Pulmonary artery endothelial cell (primary cell): ENCODE measurements at regions not wholly inside any gene's neighbourhood (a gene's known extent, or its start where the extent isn't known, plus 50 kb on each side); places are given as distances from the start of the nearest gene placed in this dataset.
"Not testable (repeated sequence)": the region's sequence is repeated elsewhere in the genome, so short reads cannot be mapped to it uniquely, and the experiment has no call there.

Experiments
- DNase-seq: peaks from one replicate; pipeline ENCODE4 v3.0.0-alpha.2; 2011; ENCODE audit warnings: low read depth, low spot score

DNA sequence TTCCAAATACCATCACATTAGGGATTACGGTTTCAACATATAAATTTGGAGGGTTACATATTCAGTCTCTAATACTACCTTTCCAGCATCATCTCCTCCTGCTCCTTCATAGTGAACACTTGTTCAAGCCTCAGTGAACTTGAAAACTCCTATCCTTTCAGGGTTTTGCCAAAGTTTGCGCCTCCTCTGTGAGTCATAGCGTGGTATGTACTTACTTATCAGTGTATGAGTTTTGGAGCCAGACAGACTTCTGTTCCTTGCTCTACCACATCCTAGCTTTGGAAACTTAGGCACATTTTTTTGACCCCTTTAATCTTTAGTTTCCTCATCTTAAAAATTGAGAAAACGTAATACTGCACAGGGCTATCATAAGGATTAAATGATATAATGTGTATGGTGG is 160.1 kb upstream of the ZC3H12C start:
- no peak for DNase-seq

- DNase-seq, result no peak
Observed at GRCh38 chr11:109934151-109934550, 159.0 kb upstream of the ZC3H12C start.

DNA sequence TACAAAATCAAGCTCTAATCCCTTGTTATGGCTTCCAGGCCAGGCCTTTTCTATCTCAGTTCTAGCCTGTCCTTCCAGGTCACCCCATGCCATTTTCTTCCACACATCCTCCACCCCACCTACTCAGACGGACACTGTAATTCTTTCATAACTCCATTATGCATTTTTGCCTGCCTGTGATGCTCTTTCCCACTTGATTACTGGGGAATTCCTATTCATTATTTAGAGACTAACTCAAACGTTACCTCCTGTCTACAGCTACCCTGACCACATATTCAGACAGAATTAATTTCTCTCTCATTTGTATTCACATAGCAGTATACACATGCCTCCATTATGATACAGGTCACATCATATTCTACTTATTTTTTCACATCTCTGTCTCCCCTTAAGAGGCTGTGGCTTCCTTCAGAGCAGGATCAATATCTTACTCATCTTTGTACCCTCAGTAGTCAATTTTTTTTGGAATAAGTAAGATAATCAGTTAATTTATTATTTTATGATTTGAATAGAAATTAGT is 156.5 kb upstream of the ZC3H12C start:
- DNase-seq, result no peak

- DNase-seq, result no peak
Observed at GRCh38 chr11:109937968-109938367, 155.2 kb upstream of the ZC3H12C start.

DNA sequence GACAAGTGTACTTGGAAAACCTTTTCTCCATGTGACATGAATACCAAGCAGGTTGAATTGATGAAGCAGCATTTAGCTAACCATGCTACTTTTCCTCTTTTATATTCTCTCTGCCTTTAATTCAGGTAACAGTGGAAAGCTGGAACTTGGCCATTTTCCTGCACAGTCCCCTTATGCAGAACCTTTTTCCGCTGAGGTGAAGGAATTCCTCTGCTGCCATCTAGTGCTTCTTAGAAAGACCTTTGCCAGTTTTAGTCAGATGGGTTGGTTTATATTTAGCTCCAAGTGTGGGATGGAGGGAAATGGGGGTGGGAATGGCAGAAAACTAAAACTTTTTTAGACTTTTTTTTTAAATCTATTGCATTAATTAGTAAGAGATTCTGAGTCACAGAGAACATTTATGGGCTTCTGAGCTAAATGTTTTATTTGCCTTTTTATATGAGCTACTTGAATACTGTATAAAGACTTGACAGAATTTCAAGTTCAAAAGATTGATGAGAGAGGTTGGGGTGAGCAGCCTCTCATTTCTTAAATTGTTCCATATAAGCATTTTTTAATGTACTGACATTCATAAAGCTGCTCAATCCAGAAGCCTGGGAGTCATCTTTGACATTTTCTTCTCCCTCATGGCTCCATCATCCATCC is 153.9 kb upstream of the ZC3H12C start:
- DNase-seq, result peak; percentile 56

GRCh38 chr11:109940816-109941215 is 152.4 kb upstream of the ZC3H12C start:
- DNase-seq, result no peak

- no peak for DNase-seq
Observed at GRCh38 chr11:109945626-109946321, 147.4 kb upstream of the ZC3H12C start.

GRCh38 chr11:109946322-109946846 is 146.8 kb upstream of the ZC3H12C start:
- DNase-seq, result peak; percentile 93

GRCh38 chr11:109954534-109954933 is 138.7 kb upstream of the ZC3H12C start:
- DNase-seq, result no peak

DNA sequence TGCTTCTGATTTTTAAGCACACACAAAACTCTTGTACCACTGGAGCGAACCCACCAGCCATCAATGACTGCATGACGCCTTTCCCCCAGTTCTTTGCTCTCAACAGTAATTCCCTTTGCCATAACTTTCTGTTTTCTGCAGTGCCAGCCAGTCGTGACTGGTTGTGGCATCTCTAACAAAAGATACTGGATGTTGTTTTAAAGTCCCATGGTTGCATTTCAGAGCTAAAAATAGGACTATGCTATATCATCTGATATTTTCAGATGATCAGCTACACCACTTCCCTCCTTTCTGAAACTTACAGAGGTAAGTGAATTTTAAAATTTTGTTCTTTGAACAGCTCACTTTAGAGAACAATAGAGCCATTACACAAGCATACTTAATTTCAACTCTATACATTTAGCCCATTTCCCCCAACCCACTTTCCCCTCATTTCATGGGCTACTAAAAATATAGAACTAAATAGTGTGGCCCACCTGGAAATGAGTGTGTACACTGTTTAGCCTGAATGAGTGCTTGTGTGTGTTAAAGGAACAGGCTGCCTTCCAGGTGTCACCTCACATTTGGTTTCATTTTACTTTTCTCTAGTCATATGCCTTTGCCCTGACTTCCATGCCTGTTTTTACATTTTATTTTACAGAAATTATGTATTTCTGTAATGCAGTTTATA is 136.9 kb upstream of the ZC3H12C start:
- no peak for DNase-seq

- DNase-seq, result no peak
Observed at GRCh38 chr11:109957000-109957399, 136.2 kb upstream of the ZC3H12C start.

DNA sequence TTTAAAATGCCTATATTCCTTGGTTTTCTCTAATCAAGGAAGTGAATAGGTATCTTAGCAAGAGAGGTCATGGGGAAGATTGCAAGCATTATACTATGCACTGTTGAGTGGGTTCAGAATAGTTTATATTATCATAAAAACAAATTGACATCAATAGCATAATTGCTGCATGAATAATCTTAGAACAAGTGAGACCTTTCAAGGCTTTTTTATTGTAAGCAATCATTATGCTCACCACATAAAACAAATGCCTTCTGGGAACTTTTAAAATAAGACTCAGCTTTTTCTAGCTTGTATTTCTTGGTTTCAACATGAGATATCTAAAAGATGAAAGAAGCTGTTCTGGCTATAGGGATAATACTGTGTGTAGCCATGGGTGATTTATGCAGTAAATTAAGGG is 135.6 kb upstream of the ZC3H12C start:
- DNase-seq, result no peak

DNA sequence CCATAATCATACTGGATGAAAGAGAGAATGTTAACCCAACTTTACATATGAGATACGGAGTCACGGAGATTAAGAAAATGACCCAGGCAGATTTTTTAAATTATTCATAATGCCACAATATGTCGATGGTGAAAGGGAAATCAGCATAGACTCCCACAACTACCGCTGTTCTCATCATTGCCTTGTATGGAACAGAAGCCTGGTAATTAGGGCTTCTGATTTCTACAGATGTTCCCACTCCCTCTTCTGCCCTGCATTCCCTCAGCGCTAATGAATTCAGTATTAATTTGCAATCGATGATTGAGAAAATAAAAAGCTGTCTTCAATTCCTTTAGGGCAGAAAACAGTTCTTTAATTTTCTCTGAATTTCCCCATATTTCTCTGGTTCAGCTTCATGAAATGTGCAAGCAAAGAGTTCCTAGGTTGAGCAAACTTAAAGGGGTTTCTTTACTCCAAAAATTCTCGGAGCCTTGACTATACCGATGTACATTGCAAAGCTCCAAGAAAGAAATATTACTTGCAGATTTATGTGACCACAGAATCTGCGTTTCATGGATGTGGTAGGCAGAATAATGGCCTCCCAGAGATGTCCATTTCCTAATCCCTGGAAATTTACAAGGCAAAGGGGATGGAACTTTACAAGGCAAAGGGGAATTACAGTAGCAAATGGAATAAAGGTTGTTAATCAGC is 134.9 kb upstream of the ZC3H12C start:
- DNase-seq, result no peak

GRCh38 chr11:109958821-109959166 is 134.4 kb upstream of the ZC3H12C start:
- DNase-seq, result no peak

- DNase-seq, result no peak
Observed at GRCh38 chr11:109960831-109961230, 132.4 kb upstream of the ZC3H12C start.

DNA sequence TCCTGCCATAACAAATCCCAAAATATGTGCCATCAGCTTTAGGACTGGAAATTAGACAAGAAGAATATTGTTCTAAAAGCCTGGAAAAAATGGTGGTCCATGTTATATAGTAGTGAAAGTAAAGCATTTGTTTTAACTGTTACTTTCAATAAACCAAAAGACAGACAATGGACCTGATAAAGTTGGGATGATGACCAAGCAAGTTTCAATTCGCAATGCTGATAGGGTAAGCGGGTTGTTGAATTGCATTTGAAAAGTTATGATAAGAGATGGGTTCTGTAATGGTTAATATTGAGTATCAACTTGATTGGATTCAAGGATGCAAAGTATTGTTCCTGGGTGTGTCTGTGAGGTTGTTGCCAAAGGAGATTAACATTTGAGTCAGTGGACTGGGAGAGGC is 131.9 kb upstream of the ZC3H12C start:
- DNase-seq, result no peak

DNA sequence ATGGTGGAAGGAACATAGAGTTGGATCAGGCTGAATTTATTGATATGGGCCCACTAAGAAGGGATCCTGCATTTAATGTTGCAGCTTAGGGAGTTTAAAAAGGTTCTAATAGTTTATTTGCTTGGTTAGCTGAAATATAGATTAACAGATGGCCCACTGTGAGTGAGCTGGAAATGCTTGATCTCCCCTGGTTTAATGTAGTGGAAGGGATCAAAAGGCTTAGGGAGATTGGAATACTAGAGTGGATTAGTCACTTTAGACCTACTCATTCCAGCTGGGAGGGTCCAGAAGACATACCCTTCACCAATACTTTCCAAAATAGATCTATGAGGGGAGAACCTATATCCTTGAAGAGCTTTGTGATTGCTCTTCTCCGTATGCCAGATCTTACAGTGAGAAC is 130.1 kb upstream of the ZC3H12C start:
- DNase-seq, result no peak

DNA sequence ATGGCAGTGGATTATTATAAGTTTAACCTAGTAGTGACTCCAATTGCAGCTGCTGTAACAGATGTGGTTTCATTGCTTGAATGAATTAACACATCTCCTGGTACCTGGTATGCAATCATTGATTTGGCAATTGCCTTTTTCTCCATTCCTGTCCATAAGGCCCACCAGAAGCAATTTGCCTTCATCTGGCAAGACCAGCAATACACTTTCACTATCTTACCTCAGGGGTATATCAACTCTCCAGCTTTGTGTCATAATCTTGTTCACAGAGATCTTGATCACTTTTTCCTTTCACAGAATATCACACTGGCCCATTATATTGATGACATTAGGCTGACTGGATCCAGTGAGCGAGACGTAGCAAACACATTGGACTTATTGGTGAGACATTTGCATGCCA is 128.7 kb upstream of the ZC3H12C start:
- no peak for DNase-seq

GRCh38 chr11:109965445-109965844 is 127.7 kb upstream of the ZC3H12C start:
- DNase-seq, result not testable (repeated sequence)

GRCh38 chr11:109965926-109966325 is 127.3 kb upstream of the ZC3H12C start:
- not testable (repeated sequence) for DNase-seq

DNA sequence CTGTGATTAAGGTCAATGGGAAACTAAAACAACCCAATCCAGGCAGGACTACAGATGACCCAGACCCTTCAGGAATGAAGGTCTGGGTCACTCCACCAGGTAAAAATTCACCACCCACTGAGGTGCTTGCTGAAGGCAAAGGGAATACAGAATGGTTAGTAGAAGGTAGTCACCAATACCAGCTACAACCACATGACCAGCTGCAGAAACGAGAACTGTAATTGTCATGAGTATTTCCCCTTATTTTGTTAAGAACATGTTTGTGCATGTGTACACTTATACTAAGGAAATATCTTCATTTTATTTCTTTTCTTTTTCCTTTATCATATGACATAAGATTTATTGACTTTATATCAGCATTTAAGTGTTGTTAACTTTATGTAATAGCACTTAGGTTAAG is 126.1 kb upstream of the ZC3H12C start:
- not testable (repeated sequence) for DNase-seq

GRCh38 chr11:109968299-109968698 is 124.9 kb upstream of the ZC3H12C start:
- DNase-seq, result no peak
